PC-9 (cell line): ENCODE measurements at regions not wholly inside any gene's neighbourhood (a gene's known extent, or its start where the extent isn't known, plus 50 kb on each side); places are given as distances from the start of the nearest gene placed in this dataset.

Experiments used
- CTCF ChIP-seq: fragments of 200-600 bp; sonication (generic); conservative IDR thresholded peaks from 2 replicates; pipeline ENCODE4 v1.6.1; 2017; ENCODE audit warnings: mixed run types, antibody characterized with exemption, mild to moderate bottlenecking, moderate library complexity
- EZH2 ChIP-seq: fragments of 200-600 bp; sonication (generic); IDR thresholded peaks from 2 replicates; pipeline ENCODE4 v1.8.0; 2017; ENCODE audit warnings: antibody characterized with exemption, low read depth

- TF ChIP-seq EZH2 (no peak), CTCF (no peak)
Observed at GRCh38 chr10:133000648-133001047, 58.3 kb upstream of the CFAP46 start.
